ENCODE measurements at regions not wholly inside any gene's neighbourhood (a gene's known extent, or its start where the extent isn't known, plus 50 kb on each side); places are given as distances from the start of the nearest gene placed in this dataset.

GRCh38 chrX:125405339-125405738, 85.7 kb downstream of the TEX13C start:
- FAIRE-seq (no peak), DNase-seq (ENCODE audit: low spot score) (no peak), ATAC-seq (no peak)
- Histone ChIP-seq H3K4me3 (replicated peaks in 1 of 3; ENCODE audit: insufficient read depth in 1 of 3, low read depth in 2 of 3, low read length in 3 of 3) (no peak overlapping the region), H3K79me2 (ENCODE audit: insufficient read depth, low read length) (no peaks in the 10 kb centered on the region), H3K36me3 (replicated peaks in 1 of 2; ENCODE audit: control insufficient read depth in 1 of 2, insufficient read depth in 2 of 2, low read length in 2 of 2) (no peaks in the 10 kb centered on the region), H3K9me3 (ENCODE audit: low read length) (no peaks in the 10 kb centered on the region; the same call in 1 of the 2 replicates), H3K4me2 (ENCODE audit: low read depth, low read length) (no peak overlapping the region), H3K27me3 (ENCODE audit: control insufficient read depth in 1 of 2, insufficient read depth in 2 of 2, low read length in 2 of 2) (no peaks in the 10 kb centered on the region), H3K9ac (ENCODE audit: insufficient read depth, low read depth, low read length) (no peak overlapping the region), H3K4me1 (ENCODE audit: insufficient read depth, low read length) (no peaks in the 10 kb centered on the region), H4K20me1 (ENCODE audit: insufficient read depth, low read length) (no peaks in the 10 kb centered on the region), H3K27ac (ENCODE audit: extremely low read length, insufficient read depth, low read length) (no peak overlapping the region), H2AFZ (ENCODE audit: low read length) (no peak overlapping the region)
- BruUV-seq (replicated peaks), result no TSS peak
- in situ Hi-C loops (cut with HindIII; ENCODE audit: extremely low pct_ligation_motif_present, low pct_unique_long_range_greater_than_20kb) (no loop called here), intact Hi-C loops (cut with micrococcal nuclease; ENCODE audit: unreplicated experiment) (no loop called here)
- ChIA-PET POLR2A (no interaction called here), CTCF (ENCODE audit: low intra/inter-chr PET ratio, low total read pairs) (no interaction called here)
- TF ChIP-seq ZMYM2 (CRISPR knock-in tag; IDR thresholded peaks at IDR 0.05), result no peak
- no peak for TF ChIP-seq ZNF703 (CRISPR knock-in tag; IDR thresholded peaks at IDR 0.05; ENCODE audit: borderline replicate concordance)
- TF ChIP-seq E2F5 (CRISPR knock-in tag; conservative IDR thresholded peaks at IDR 0.05), result no peak
- no peak for TF ChIP-seq TEF (CRISPR knock-in tag; IDR thresholded peaks at IDR 0.05)
- no peak for TF ChIP-seq MED8 (CRISPR knock-in tag; IDR thresholded peaks at IDR 0.05; ENCODE audit: insufficient replicate concordance)
- no peak for TF ChIP-seq ZNF781 (CRISPR knock-in tag; IDR thresholded peaks at IDR 0.05; ENCODE audit: borderline replicate concordance, not compliant biosample characterization)
- no peak for TF ChIP-seq ZNF839 (CRISPR knock-in tag; IDR thresholded peaks at IDR 0.05; ENCODE audit: borderline replicate concordance)
- no peak for TF ChIP-seq PHF8 (CRISPR knock-in tag; IDR thresholded peaks at IDR 0.05)
- no peak for TF ChIP-seq ZGPAT (CRISPR knock-in tag; IDR thresholded peaks at IDR 0.05)
- TF ChIP-seq ARNTL (CRISPR knock-in tag; IDR thresholded peaks at IDR 0.05), result no peak
- no peak for TF ChIP-seq ZBTB21 (CRISPR knock-in tag; IDR thresholded peaks at IDR 0.05)
- no peak for TF ChIP-seq THRA (CRISPR knock-in tag; IDR thresholded peaks at IDR 0.05; ENCODE audit: borderline replicate concordance)
- TF ChIP-seq EEA1 (CRISPR knock-in tag; IDR thresholded peaks at IDR 0.05; ENCODE audit: borderline replicate concordance), result no peak
- TF ChIP-seq AHR (CRISPR knock-in tag; IDR thresholded peaks at IDR 0.05), result no peak
- no peak for TF ChIP-seq CBX2 (IDR thresholded peaks at IDR 0.05; ENCODE audit: low read depth, low read length)
- no peak for TF ChIP-seq CBX2 (CRISPR knock-in tag; IDR thresholded peaks at IDR 0.05; ENCODE audit: low read depth)
- no peak for TF ChIP-seq NPAS2 (CRISPR knock-in tag; IDR thresholded peaks at IDR 0.05; ENCODE audit: borderline replicate concordance)
- TF ChIP-seq SMAD1 (CRISPR knock-in tag; IDR thresholded peaks at IDR 0.05; ENCODE audit: borderline replicate concordance, low read depth), result no peak
- 6% methylated on average over 2 of the region's 2 CpGs for WGBS (ENCODE audit: low lambda C conversion rate)
